Retinal pigment epithelial cell (primary cell): ENCODE measurements at regions not wholly inside any gene's neighbourhood (a gene's known extent, or its start where the extent isn't known, plus 50 kb on each side); places are given as distances from the start of the nearest gene placed in this dataset.
A peak's percentile ranks its signal among the peaks of the same experiment; 100 is the strongest.

ENCODE experiments used
- DNase-seq: peaks from one replicate; pipeline ENCODE4 v3.0.0-alpha.2; 2010; ENCODE audit warnings: low read depth
- H3K4me3 ChIP-seq: 2 replicates; pipeline ENCODE4 v1.5.1; 2011; ENCODE audit warnings: mild to moderate bottlenecking, low read length, control low read depth, moderate library complexity
- CTCF ChIP-seq: conservative IDR thresholded peaks from 2 replicates; pipeline ENCODE4 v1.5.1; 2011; ENCODE audit warnings: low read depth, low read length, control low read depth, inconsistent platforms

- DNase-seq = no peak
- no peak overlapping the region for H3K4me3 ChIP-seq
- TF ChIP-seq CTCF = no peak
These were observed 186.0 kb upstream of the POU3F2 start for GRCh38 chr6:98648211-98648914.

GRCh38 chr6:98650941-98651340, 183.4 kb upstream of the POU3F2 start:
- no peak for TF ChIP-seq CTCF
- no peak for DNase-seq
- no peak overlapping the region for H3K4me3 ChIP-seq

- peak; percentile 36 for DNase-seq
- no peak for TF ChIP-seq CTCF
- H3K4me3 ChIP-seq = no peak overlapping the region
These were observed 181.2 kb upstream of the POU3F2 start for GRCh38 chr6:98653179-98653578.

GRCh38 chr6:98657764-98658163, 176.6 kb upstream of the POU3F2 start:
- no peak overlapping the region for H3K4me3 ChIP-seq
- no peak for TF ChIP-seq CTCF
- peak; percentile 32 for DNase-seq

- no peak overlapping the region for H3K4me3 ChIP-seq
- no peak for DNase-seq
- TF ChIP-seq CTCF = no peak
These were observed 165.0 kb upstream of the POU3F2 start for GRCh38 chr6:98669371-98669770.

- TF ChIP-seq CTCF = no peak
- DNase-seq = no peak
- H3K4me3 ChIP-seq = no peak overlapping the region
These were observed 164.2 kb upstream of the POU3F2 start for GRCh38 chr6:98670045-98670746.

- TF ChIP-seq CTCF = no peak
- no peak for DNase-seq
- no peak overlapping the region for H3K4me3 ChIP-seq
These were observed 161.5 kb upstream of the POU3F2 start for GRCh38 chr6:98672681-98673475.
